RCC 7860 (cell line): ENCODE measurements at regions not wholly inside any gene's neighbourhood (a gene's known extent, or its start where the extent isn't known, plus 50 kb on each side); places are given as distances from the start of the nearest gene placed in this dataset.
A peak's percentile ranks its signal among the peaks of the same experiment; 100 is the strongest.

Source experiments
- DNase-seq: peaks from one replicate; pipeline ENCODE4 v3.0.0-alpha.2; 2015; ENCODE audit warnings: low spot score
- FAIRE-seq: peaks from 2 replicates; lab custom pipeline; 2012; peaks lifted over from hg19 to GRCh38; lab: Jason Lieb, UNC

DNA sequence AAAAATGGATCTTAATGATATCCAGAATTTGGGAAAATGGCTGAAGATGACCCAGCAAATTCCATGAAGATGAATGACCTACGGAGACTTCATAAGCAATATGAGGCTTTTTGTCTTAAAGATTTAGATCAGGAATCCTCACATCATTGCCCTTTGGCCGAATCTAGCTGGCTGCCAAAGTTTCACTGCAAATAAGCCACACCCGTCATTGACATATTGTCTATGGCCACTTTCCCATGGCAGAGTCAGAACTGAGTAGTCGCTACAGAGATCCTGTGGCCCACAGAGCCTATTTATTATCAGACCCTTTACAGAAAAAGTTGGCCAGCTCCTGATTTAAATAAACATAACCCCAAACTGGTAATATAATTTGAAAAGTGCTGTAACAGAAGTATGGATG lies 307.4 kb upstream of the RARB start:
- no peak for FAIRE-seq
- no peak for DNase-seq

DNA sequence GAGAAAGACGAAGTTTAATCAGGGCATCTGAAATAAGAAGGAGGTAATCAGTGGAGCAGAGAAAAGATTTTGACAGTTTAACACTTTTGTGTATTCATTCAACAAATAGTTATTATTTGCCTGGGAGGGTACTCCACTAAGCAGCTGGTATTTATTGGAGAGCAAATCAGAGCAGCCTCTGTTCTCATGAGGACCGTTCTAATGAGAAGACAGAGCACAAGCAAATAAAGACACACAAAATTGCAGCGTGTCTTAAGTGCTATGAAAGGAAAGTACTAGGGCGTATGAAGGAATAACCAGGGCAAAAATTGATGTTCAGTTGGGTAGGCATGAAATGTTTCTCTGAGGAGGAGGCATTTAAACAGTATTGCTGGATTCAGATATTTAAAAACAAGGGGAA lies 302.9 kb upstream of the RARB start:
- DNase-seq = no peak
- no peak for FAIRE-seq

DNA sequence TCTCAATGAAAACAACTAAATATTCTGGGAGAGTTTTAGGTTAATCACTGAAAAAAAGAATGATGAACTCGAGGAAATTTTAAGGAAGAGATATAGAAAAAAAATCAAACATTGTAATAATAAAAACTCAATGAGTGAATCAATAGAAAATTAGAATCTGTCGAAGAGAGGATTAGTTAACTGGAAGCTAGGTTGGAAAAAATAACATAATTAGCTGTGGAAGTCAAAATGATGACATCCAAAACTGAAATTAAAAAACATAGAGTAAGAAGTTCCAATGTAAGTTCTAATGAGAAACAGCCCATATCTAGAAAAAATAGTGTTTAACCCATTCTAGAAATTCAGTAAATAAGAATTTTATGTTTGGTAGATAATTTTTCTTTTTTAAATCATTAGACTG lies 299.3 kb upstream of the RARB start:
- FAIRE-seq (no peak), DNase-seq (no peak)

DNA sequence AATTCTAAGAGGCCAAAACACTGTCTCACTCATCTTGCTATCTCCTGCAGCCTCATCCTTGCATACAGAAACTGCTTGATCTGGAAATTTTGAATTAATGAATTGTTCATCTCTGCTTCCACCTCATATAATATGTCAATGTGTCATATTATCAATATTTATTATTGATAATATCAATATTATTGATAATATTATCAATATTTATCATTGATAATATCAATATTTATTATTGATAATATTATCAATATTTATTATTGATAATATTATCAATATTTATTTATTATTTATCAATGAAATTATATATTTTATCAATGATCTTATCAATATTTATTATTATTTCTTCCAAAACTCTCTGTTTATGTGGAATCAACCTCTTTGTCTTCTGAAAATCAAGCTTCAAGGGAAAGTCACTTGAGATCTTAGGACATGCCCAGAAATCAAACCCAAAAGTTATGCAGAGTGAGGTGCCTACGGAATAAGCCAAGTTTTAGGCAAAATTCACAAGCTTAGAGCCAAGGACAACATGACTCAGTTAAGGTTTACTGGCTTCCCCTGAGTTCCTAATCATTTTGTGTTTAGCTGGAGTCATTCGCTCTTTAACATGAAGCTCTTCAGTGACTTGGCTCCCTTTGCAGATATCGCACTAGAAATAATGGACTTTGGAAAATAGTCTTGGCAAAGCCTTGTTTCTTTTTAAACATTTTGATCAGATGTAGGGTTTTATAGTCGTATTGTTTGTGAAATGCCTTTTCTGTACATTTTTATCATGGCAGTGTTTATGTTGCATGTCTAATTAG lies 297.1 kb upstream of the RARB start:
- FAIRE-seq (peak; percentile 53), DNase-seq (no peak)

DNA sequence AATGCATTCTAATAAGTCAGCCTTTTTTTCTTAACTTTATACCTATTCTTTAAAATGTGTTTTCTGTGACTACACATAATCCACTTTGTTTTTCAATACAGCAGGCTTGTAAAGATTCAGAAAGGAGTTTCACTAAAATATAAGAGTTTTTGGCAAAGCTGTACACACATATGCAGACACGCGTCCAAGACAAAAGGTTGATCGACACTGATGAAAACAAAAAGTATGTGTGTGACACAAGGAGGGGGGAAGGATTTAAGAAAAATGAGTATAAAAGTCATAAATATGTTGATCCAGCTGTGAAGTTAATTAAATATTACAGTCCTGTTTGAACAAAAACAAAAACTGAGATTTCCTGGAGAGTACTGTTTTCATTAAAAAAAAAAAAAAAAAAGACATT lies 294.5 kb upstream of the RARB start:
- FAIRE-seq (no peak), DNase-seq (no peak)

DNA sequence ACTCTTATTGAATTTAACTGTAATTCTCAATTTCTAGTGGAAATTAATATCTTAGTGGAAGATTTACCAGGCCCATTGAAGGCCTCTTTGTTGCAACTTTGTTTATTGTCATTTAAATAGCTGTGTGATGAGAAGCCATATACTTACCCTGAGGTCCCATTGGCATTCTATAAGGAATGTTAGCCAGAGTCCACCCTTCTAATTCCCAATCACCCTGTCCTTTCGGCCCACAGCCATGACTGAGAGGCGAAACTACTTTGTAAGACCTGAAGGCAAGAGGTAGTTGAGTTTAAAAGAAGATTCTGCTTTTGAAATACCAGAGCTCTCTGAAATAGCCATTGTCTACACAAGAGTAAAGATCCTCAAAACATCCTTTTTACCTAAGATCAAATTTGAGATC lies 290.5 kb upstream of the RARB start:
- no peak for DNase-seq
- no peak for FAIRE-seq

DNA sequence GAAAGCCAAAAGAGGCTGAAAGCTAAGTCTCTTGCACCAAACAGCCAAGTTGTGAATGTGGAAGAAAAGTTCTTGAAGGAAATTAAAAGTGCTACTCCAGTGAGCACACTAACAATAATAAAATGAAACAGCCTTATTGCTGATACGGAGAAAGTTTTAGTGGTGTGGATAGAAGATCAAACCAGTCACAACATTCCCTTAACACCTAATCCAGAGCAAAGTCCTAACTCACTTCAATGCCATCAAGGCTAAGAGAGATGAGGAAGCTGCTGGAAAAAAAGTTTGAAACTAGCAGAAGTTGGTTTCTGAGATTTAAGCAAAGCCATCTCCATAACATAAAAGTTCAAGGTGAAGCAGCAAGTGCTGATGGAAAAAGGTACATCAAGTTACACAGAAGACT lies 288.8 kb upstream of the RARB start:
- DNase-seq (no peak), FAIRE-seq (no peak)

DNA sequence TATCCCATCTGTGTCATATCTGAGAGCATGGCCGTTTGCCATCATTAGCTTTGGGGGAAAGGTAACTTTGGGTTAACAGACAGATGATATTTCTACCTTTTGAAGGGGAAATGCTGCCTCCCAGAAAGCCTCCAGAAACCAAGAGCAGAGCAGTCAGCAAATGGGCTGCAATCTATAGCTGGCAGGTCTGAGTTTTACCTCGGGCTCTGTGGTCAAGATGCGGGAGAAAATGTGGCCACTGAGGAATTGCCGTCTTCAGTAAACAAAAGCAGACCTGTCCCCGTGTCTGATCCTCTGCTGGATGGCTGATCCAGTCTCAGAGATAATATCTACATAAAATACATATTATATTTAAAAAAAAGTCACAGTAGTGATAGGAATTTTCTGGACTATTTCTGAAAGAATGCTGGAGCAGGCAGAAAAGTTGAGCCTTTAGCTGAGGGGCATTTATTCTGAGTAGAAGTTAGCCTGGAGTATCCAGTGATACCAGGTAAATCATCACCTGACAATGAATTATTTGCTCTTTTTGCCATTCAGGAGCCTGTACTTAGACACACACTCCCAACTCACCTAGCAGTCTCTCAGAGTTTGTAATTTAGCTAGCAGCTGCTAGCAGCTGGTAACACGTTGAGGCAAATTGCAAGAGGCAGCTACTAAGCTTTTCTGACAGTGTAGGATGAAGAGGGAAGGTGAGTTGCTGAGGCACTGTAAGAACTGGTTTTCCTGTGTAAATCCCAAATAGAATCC lies 285.3 kb upstream of the RARB start:
- DNase-seq (no peak), FAIRE-seq (no peak)

DNA sequence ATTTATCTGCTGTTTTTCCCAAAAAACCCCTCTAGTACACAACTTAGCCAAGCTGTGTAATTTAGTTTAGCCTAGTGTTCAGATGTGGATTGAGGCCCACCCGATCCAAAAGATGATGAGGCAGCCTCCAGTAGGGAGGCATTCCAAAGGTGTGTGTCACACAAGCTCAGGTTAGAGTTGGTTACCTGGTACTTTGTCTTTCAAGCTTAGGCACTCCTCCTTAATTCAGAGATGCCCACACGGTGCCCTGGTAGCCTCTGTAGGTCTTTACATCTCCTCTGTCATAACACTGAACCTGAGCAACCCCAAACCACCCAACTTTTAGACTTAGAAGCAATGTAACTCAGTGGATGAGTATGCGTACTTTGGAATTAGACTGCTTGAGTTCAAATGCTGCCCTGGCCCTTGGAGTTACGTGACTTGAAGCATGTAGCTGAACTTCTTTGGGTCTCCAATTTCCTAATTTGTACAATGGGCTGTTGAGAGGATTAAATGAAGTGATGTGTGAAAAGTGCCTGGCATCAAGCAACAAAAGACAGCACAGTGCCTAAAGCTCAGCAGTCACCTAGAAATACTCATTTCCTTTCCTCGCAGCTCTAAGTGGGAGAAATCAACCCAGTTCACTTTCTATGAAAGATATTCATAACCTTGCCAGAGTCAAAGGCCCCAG lies 284.6 kb upstream of the RARB start:
- FAIRE-seq (no peak), DNase-seq (no peak)

DNA sequence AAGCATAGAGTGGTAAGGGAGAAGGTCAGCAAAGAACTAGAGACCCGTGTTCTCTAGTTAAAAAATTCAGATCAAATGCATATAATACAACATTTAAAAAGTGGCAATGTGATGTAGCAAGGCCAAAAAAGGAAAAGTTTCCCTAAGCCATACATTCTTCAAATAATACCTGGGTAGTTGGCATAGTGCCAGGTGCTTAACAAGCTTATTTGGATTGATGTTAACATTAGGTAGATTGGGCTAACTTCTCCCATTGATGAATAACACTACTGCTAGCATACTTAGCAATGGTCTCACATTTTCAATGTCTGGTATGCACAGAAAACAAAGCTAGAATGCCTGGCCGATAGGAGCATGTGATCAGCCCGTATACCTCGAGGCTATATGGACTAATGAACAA lies 283.6 kb upstream of the RARB start:
- DNase-seq (no peak), FAIRE-seq (no peak)

DNA sequence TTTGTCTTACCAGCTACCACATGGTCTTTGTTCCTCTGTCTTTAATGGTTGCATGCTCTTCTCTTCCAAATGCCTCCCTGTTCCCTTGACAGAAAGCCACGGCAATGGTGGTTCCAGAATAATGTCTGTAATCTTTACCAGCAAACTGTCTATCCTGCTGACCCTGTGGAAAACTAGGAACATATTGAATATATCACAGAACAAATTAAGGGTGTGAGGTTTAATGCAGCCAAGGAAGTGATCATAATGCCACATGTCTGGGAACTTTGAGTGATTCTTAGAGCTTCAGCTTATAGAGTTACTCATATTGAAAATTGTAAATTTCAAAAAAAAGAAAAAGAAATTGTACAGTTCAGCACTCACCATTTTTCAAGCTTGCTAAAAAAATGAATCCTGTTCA lies 282.9 kb upstream of the RARB start:
- FAIRE-seq (no peak), DNase-seq (no peak)

DNA sequence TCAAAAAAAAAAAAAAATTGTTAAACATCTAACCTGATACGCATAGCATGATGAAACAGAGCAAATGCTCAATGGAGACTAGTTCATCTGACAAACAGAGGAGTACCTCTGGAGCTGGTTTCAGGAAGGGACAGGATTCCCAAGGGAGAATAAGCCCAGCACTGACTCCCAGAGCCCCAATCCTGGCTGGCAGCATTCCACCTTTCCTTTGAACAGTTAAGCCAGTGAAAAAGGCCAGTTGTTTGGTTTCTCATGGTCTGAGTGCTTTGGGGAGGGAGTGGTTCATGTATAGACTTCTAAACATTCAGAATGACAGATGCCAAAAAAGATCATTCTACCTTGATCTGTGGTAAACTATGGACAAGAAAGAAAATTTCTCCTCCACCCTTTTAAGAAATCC lies 277.9 kb upstream of the RARB start:
- DNase-seq (no peak), FAIRE-seq (no peak)

DNA sequence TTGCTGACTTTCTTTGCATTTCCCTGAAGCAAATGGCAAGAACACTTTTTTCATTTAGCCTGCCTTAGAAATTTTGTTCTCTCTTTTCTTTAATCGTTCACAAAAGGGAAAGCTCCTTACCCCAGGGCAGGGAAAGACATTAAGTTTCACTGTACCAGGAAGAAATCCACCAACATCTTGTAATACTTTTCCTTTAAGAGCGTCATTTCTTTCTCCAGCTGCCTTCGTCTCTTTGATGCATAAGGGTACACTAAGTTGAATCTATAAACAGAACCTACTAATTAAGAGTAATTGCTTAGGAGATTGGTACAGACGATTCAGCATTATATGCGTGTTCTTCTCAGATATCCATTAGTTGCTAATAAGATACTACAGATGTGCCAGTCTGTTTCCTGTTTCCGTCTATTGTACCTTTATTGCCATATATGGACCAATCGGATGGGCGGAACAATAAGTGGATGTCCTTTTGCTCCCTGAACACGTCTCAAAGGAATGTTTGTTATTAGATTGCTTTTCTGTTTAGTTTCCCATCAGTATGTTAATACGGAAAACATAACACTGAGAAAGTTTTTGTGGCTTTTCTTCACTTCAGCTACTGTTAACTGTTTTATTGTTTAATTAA lies 276.7 kb upstream of the RARB start:
- FAIRE-seq (no peak), DNase-seq (no peak)

DNA sequence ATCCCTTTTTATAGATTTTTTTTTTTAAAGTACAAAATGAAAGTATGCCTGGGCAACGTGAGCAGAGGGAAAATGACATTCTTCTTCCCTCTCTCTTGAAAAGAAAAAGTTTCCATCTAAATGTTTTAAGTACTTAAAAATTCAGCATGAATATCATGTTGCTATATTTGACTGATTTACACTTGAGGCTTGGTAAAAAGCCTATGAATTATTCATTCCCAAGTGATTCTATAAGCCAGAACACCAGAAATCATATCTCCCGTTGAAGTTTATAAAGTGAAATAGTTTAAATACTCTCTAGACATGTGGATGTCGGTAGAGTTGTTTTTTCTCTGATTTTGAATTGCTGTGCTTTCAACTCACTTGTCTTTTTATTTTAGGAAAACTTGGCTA lies 276.2 kb upstream of the RARB start:
- no peak for DNase-seq
- FAIRE-seq = no peak

DNA sequence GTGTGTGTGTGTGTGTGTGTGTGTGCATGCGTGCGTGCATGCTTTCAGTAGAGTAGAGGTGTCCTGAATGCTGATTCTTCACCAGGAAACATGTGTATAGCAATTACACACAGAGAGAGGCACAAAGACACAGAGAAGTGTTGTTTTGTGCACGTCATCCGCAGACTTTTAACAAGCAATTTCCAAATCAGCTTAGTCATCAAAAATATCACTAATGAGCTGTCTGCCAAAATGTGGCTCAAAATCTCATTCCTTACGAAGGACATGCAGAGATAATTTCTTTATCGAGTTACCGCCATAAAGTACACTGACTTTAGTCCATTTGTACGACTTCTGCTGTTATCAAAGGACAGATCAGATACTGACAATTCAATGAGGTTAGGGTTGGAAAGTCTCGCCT lies 274.9 kb upstream of the RARB start:
- DNase-seq (no peak), FAIRE-seq (no peak)

DNA sequence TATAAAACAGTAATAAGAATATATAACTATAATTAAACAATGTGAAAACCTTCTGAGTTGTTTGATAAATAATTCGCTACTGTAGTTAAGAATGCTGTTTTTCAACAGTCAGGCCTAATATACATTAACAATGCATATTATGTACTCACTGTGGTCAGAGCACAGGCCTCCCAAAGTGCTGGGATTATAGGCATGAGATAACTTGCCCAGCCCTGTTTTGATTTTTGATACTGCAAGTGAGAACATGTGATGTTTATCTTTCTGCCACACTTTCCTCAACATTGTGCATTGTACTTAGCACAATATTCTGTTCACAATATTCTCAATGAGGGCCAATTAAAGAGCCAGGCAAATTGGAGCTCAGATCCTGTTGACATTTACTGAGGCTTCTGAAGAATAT lies 274.5 kb upstream of the RARB start:
- DNase-seq = no peak
- no peak for FAIRE-seq

DNA sequence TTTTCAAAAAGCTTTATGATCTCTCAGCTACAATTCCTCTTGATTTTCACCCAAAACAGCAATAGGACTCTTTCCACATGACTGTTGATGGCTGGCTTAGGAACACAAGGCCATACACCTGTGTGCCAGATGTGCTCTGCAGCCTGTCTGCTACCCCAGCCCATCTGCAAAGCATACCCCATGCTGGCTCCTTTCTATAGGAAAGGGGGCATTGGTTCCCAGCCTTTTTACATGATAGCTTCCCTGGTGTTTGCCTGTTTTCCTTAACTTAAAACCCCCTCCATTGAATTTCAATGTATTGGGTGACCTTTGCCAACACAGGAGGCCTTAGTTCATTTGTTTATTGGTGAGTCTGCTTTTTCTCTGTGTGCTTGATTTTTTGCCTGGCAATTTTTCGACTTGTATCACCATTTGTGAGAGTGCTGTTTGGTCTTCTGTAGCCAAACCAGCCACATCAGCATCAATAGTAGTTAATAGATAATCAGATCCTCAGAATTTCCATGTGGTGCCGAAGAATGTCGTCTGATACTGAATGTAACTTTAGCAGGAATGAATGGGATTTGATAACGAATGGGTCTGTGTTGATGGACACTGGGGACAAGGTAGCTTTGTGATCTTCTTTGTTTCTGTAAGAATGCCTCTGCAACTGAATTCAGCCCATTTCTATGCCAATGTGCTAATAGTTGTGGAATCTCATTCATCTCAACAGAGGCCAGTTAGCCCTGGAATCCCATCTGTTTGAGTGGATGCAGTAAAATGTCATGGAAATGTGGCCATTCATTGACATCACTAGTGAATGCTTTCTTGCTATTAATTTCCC lies 272.2 kb upstream of the RARB start:
- DNase-seq (no peak), FAIRE-seq (no peak)

DNA sequence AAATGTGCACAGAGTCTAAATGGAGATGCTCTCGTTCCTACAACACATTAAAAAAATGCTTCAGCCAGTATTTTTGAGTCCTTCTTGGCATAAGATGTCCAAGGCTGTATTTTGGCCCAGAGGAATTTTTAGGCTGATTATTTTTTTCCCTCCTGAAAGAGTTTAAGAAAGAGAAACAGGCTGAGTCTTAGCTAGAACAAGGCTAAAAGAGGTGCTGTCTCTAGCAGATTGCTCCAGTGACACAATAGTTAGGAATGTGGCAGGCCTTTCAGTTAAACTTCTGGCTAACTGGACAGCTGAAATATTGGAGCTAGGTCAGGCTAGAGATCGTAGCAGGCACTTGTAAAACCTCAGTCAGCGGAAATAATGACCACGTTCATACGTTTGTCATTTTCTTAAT lies 271.4 kb upstream of the RARB start:
- no peak for DNase-seq
- no peak for FAIRE-seq

DNA sequence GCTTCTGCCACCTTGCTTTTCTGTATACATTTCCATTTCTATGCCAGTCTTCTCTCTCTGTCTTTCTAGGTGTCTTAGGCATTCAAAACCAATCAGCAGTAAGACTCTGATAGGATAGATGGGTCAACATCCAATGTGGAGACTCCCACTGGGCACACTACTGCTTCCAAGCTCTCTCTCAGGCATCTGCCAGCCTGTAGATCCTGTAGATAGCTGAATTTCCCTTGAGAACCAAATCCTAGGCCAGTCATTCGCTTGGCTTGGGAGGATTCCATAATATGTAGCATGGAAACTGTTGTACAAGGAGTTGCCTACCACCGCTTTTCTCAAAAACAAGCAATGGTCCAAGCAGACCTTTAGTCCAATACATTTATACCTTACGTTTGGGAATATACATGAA lies 262.8 kb upstream of the RARB start:
- DNase-seq (no peak), FAIRE-seq (no peak)

DNA sequence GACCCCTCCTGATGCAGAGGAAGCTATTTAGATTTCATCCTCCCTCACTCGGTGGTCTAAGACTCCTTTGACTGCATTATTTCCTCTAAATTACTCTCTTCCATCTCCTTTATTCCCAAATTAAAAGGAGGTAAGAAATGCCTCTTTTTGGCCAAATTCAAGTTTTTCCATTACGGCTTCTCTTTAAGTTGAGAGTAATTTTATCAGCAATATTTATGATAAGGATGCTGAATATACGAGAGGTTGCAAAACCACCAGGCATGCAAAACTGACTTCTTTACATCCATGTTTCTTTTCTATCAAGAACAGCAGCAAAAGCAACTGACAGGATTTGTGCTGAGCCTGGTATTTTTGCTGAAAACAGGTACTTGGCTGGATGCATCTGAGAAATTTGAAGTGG lies 262.0 kb upstream of the RARB start:
- FAIRE-seq (no peak), DNase-seq (no peak)

DNA sequence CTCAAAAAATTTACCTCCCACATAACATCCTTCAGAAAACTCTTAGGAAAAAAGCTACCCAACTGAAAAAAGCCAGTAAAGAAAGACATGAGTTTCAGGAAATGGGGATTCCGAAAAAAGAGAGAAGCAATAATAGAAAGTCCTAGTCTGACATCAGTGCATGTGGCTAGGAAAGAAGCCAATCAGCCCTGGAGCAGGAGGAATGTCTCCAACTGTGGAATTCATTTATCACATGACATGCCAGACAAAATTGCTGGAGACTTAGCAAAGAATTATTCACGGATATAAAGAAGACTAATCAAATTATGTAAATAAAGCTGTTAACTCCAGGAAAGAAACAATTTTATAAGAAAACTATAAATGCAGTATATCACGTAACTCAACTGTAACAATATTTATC lies 258.9 kb upstream of the RARB start:
- FAIRE-seq (no peak), DNase-seq (no peak)
